Panc1 (cell line): ENCODE measurements at regions not wholly inside any gene's neighbourhood (a gene's known extent, or its start where the extent isn't known, plus 50 kb on each side); places are given as distances from the start of the nearest gene placed in this dataset.

Source experiments
- POLR2AphosphoS5 ChIP-seq: IDR thresholded peaks from 2 replicates; pipeline ENCODE4 v1.6.1; 2012; ENCODE audit warnings: mild to moderate bottlenecking, low read depth, low read length, moderate library complexity
- TF ChIP-seq, protein P1 (sequence below): fragments of 450-650 bp; IDR thresholded peaks from 2 replicates; pipeline ENCODE4 v1.5.1; 2017; ENCODE audit warnings: mild to moderate bottlenecking

DNA sequence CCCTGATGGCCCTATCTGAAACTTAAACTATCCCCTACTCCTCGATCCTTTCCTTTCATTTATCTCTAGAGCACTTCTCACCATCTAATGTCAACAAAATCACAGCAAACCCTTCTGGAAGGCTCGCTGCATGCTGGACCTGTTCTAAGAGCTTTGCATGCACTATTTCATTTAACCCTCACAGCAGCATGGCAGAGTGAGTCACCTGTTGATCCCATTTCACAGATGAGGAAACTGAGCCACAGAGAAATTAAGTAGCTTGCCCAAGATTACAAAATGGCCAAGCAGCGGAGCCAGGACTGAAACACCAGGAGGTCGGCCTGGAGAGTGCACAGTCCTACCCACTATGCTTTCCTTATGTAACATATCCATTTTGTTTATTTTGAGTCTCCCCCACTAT lies 93.1 kb downstream of the ZNF622 start:
- TF ChIP-seq, protein P1, sequence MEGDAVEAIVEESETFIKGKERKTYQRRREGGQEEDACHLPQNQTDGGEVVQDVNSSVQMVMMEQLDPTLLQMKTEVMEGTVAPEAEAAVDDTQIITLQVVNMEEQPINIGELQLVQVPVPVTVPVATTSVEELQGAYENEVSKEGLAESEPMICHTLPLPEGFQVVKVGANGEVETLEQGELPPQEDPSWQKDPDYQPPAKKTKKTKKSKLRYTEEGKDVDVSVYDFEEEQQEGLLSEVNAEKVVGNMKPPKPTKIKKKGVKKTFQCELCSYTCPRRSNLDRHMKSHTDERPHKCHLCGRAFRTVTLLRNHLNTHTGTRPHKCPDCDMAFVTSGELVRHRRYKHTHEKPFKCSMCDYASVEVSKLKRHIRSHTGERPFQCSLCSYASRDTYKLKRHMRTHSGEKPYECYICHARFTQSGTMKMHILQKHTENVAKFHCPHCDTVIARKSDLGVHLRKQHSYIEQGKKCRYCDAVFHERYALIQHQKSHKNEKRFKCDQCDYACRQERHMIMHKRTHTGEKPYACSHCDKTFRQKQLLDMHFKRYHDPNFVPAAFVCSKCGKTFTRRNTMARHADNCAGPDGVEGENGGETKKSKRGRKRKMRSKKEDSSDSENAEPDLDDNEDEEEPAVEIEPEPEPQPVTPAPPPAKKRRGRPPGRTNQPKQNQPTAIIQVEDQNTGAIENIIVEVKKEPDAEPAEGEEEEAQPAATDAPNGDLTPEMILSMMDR = no peak
- TF ChIP-seq POLR2AphosphoS5 = no peak
